PC-9 (cell line): ENCODE measurements at regions not wholly inside any gene's neighbourhood (a gene's known extent, or its start where the extent isn't known, plus 50 kb on each side); places are given as distances from the start of the nearest gene placed in this dataset.

Experiments
- EZH2 ChIP-seq: fragments of 200-600 bp; sonication (generic); IDR thresholded peaks from 2 replicates; pipeline ENCODE4 v1.8.0; 2017; ENCODE audit warnings: antibody characterized with exemption, low read depth
- TF ChIP-seq, protein P1 (sequence below): fragments of 200-600 bp; sonication (generic); conservative IDR thresholded peaks from 2 replicates; pipeline ENCODE4 v1.6.1; 2017; ENCODE audit warnings: mixed run types, antibody characterized with exemption, mild to moderate bottlenecking, moderate library complexity

GRCh38 chr4:79535516-79535915, 127.5 kb upstream of the GK2 start:
- TF ChIP-seq, protein P1, sequence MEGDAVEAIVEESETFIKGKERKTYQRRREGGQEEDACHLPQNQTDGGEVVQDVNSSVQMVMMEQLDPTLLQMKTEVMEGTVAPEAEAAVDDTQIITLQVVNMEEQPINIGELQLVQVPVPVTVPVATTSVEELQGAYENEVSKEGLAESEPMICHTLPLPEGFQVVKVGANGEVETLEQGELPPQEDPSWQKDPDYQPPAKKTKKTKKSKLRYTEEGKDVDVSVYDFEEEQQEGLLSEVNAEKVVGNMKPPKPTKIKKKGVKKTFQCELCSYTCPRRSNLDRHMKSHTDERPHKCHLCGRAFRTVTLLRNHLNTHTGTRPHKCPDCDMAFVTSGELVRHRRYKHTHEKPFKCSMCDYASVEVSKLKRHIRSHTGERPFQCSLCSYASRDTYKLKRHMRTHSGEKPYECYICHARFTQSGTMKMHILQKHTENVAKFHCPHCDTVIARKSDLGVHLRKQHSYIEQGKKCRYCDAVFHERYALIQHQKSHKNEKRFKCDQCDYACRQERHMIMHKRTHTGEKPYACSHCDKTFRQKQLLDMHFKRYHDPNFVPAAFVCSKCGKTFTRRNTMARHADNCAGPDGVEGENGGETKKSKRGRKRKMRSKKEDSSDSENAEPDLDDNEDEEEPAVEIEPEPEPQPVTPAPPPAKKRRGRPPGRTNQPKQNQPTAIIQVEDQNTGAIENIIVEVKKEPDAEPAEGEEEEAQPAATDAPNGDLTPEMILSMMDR, result no peak
- TF ChIP-seq EZH2, result no peak
